HG03025 (cell line): ENCODE measurements at regions not wholly inside any gene's neighbourhood (a gene's known extent, or its start where the extent isn't known, plus 50 kb on each side); places are given as distances from the start of the nearest gene placed in this dataset.
"Not testable (repeated sequence)": the region's sequence is repeated elsewhere in the genome, so short reads cannot be mapped to it uniquely, and the experiment has no call there.

Source experiments
- ATAC-seq: cut with Tn5 transposase; IDR thresholded peaks from one replicate; pipeline ENCODE4 v1.9.1; 2021; ENCODE audit warnings: mild to moderate bottlenecking, moderate library complexity; ENCODE audit not compliant: unreplicated experiment, low FRiP score

GRCh38 chr6:144922771-144923490 lies 637.8 kb downstream of the UTRN start:
- not testable (repeated sequence) for ATAC-seq

- ATAC-seq, result not testable (repeated sequence)
Measured at GRCh38 chr6:144923491-144923787, 638.3 kb downstream of the UTRN start.

- no peak for ATAC-seq
Measured at GRCh38 chr6:144928847-144929246, 643.7 kb downstream of the UTRN start.

- ATAC-seq, result no peak
Measured at GRCh38 chr6:144929262-144929661, 644.1 kb downstream of the UTRN start.

GRCh38 chr6:144931172-144932035 lies 646.3 kb downstream of the UTRN start:
- ATAC-seq, result no peak

DNA sequence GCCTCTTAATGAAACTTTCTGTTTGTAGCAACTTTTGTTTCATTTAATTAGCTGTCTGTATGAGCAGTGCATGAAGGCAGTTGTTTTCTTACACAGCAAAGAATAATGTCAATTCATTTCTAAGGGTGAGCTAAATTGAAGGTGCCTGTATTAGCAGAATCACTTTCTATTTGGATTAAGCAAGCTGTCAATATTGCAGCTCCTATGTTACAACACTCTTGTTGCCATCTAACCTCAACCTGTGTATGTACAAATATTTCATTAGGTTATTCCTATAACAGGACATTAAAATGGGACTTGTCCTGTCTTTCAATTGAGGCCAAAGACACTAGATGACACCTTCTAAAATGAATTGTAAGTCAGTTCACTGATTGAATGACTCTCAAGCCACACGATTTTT lies 647.5 kb downstream of the UTRN start:
- no peak for ATAC-seq

- ATAC-seq, result no peak
Measured at GRCh38 chr6:144935181-144935580, 650.0 kb downstream of the UTRN start.

DNA sequence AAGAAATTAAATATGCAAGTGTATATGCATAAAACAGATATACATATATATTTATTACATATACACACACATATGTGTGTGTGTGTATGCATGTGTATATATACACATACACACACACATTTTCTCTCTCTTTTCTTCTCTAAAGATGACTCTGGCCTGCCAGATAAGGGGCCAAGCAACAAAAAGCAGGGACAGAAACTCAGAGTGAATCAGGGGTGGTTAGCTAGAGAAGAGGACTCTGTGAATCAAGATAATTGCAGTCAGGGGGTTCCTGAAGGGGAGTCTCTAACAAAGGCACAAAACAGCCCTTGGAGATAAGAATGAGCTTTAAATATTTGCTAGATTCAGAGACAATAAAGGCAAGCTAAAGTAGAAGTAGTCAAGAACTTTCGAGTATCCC lies 650.5 kb downstream of the UTRN start:
- ATAC-seq, result no peak

GRCh38 chr6:144936764-144937163 lies 651.6 kb downstream of the UTRN start:
- ATAC-seq, result no peak

DNA sequence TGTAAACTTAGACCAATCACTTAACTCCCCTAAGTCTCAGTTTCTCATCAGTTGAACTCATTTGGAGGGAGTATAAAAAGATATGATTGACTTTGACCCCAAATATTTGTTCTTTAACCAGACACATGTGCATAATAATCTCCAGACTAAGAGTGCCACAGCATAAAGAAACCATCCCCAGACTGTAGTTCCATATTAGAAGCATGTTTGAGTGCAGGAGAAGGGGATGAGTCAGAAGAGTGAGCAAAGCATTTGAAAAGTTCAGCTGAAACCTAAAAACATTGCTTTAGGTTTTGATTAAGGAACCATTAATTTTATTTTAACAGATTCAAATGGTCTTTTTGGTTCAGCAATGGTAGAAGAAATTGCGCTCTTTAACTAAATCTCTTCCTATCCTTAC lies 654.8 kb downstream of the UTRN start:
- no peak for ATAC-seq

- ATAC-seq, result no peak
Measured at GRCh38 chr6:144944106-144944505, 659.0 kb downstream of the UTRN start.

DNA sequence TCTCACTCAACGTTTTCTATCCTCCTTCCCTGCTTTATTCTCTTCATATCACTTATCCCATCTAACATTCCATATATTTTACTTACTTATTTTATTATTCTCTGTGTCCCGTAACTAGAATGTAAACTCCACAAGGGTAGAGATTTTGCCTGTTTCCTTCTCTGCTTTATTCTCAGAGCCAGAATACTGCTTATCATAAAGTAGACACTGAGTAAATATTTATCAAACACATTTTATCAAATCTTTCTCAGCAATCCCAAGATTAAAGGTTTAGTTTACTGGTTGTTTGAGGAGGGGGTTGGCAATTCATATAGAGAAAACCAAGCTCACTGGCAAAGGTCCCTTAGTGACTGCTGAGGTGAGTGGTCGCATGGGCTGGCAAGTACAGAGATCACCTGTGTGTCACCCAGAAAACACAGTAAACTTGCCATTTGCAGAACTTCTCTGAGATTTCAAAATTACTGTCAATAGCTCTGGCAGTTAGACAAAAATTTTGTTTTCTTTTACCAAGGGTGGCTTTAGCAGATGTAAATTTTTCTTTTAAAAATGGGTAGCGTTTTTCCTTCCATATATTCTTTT lies 662.4 kb downstream of the UTRN start:
- no peak for ATAC-seq

- ATAC-seq, result no peak
Measured at GRCh38 chr6:144951730-144952437, 666.7 kb downstream of the UTRN start.

- ATAC-seq, result no peak
Measured at GRCh38 chr6:144952456-144953240, 667.5 kb downstream of the UTRN start.

DNA sequence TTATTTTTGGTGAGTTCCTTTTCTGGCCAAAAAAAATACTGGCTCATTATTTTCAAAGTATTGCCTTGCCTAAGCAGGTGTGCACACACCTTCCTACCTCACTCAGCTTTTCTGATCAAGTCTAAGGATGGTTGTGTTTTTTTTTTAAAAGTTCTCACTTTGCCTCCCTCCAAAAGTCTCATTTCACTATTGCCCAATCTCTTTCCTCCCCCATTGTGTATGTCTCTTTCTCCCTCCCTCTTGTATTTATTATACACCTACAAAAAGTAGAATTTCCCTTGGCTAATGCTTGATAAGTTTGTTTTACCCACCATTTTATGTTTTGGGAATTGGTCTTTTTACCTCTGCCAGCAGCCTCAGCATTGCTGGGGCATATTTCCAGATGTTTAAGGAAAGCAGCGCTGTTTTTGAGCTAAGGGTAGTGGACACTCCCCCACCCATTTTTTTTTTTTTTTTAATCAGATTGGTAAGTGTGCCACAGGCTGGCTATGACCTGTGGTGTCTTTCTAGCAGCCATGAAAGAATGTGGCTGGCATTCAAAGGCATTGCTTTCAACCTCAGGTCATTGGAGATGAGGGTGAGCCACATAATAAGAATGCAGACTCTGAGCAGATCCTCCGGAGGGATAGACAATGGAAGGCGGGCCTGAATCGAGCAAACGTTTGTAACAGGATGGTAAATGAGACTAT lies 668.6 kb downstream of the UTRN start:
- ATAC-seq, result no peak

- ATAC-seq, result no peak
Measured at GRCh38 chr6:144954241-144954556, 669.1 kb downstream of the UTRN start.

- no peak for ATAC-seq
Measured at GRCh38 chr6:144955392-144955791, 670.3 kb downstream of the UTRN start.

DNA sequence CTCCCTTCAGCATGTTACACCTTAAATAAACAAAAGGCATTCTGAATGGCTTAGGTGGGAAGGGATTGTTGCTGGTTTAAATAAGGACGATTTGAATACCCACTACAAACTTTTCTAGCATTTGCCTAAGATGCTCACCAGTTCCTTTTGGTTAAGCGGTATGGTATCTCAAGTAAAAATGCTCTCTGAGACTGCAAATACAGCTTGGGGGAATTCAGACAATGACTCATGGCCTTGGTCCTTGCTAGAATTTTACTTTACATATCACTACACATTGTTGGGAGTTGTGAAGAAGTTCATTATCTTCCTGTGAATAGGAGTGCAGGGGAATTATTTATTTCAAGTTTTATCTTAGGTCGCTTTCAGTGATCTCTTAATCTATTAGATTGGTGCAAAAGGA lies 670.7 kb downstream of the UTRN start:
- no peak for ATAC-seq

DNA sequence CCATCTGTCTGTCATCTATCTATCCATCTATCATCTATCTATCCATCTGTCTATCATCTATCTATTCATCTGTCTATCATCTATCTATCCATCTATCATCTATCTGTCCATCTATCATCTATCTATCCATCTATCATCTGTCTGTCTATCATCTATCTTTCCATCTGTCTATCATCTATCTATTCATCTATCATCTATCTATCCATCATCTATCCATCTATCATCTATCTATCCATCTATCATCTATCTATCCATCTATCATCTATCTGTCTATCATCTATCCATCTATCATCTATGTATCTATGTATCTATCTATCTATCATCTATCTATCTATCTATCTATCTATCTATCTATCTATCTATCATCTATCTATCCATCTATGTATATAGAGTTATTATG lies 671.6 kb downstream of the UTRN start:
- not testable (repeated sequence) for ATAC-seq
